ENCODE measurements at regions not wholly inside any gene's neighbourhood (a gene's known extent, or its start where the extent isn't known, plus 50 kb on each side); places are given as distances from the start of the nearest gene placed in this dataset.

DNA sequence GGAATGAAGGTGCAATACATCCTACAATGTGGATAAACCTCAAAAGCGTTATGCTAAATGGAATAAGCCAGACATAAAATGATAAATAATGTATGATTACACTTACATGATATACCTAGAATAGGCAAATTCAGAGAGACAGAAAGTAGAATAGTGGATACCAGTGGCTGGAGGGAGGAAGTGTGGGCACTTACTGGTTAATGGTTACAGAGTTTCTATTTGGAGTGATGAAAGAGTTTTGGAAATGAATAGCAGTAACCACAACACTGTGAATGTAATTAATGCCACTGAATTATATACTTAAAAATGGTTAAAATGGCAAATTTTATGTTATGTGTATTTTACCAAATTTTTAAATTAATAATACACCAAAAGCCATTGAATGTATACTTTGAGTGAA is 71.4 kb upstream of the CST7 start:
- no peak for DNase-seq

DNA sequence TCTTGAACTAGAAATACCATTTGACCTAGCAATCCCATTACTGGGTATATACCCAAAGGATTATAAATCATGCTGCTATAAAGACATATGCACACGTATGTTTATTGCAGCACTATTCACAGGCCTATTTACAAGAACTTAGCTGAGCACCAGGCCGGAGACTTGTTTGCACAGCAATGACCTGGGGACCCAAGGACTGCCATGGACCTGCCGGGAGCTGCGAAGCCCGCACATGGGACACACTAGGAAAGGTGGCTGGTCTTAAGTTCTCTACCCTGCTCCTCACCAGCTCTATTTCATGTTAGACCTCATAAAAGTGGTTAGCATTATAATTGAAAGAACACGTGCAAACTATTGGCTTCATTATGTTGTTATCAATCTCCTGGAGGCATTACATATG is 70.4 kb upstream of the CST7 start:
- DNase-seq = no peak

DNA sequence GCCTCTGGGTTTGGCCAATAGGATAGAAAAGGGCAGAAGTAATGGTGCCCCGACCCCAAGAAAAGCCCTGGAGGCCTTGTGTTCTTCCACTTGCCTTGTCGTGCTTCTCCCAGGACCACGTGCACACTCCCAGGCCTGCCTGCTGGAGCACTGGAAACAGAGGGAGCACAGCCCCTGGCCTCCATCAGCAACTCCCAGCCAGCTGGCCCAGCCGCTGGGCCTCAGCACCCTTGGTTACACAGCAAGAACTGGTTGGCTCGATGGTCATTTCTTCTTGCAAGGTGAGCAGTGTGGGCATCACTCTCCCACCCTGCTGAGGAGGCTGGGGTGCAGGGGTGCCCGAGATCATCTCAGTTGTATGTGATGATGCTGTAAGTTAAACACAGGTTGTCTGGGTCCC is 69.2 kb upstream of the CST7 start:
- no peak for DNase-seq

DNA sequence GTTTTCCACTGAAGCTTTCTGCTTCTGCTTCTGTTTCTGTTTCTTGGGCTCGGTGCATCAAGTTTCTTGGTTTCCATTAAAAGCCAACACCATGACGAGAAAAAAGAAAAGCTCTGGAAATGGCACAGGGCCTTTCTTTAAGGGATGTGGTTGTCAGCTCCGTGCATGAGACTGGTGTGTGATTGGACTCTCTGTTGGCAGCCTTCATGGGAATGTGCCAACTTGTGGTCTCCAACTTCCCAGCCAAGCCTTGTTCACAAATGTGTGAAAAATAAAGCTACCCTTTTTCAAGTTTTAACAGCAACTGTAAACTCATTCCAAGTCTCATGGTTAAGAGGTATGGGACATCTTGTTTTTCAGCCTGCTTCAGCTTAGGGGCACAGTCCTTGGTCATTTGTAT is 68.7 kb upstream of the CST7 start:
- no peak for DNase-seq

DNA sequence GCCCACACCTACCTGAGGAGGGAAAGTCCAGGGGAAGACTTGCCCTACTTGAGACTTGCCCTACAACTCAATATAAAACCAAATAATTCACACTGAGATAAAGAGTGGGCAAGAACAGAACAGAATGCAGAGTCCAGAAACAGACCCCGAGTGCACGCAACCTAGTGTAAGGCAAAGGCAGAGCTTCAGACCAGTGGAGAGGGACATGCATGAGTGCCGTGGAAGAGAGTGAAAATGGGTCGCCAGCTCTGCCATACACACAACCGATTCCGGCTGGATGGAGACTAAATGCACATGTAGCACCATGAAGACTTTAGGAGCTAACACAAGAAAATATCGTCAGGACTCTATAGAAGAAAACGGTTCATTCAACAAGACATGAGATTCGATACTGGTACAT is 58.8 kb upstream of the CST7 start:
- no peak for DNase-seq

DNA sequence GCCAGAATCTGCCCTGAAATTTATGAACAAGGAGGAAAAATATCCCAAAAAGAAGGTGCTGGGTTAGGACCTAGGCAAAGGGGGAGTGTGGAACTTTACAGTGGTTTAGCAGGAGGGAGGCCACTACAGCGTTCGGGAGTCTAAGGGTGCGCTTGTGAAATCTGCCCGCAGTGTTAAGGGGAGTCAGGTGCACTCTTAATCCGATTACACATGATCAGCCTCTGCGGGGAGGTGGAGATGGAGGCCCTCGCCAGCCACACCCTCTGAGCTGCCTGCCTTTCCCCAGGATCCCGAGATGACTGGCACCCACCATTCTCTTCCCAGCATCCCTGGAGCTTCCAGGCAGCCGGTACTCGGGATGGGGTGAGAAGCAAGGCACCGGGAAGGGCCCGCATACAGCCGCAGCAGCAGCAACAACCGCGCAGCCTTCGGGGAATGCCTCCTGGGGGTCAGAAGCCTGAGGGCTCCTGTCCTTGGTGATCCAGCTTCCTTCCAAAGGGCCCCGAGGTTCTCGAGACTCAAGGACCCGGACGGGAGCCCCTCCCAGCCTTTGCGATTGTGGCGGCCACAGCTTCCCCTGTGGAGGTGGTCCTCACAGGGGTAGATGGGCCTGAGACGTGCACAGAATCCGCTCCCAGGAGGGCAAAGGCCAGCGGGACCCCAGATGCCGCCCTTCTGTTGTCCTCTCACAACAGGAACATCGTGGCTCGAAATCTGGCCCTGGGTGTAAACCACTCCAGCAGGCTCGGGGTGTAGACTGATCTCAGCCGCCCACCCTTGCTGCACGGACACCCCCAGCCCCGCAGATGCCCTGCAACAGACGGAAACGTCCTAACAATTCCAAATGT is 57.3 kb upstream of the CST7 start:
- no peak for DNase-seq

DNA sequence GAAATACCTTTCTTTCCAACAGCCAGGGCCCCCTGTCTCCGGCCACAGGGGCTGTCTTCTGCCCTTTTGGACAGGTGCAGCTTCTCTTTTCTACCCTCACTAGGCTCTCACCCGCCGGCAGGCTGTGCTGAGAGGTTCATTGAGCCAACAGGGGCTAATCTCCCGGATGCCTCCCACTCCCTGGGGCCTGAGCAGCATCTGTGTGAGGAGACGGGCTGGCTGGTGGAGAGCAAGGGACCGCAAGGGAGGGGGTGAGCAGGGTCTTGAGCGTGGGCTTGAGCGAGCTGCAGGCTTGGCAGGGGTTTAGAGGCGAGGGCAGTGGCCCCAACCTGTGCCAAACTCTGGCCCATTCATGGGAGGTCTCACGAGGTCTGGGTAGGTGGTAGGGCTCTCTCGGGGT is 56.5 kb upstream of the CST7 start:
- DNase-seq = no peak

DNA sequence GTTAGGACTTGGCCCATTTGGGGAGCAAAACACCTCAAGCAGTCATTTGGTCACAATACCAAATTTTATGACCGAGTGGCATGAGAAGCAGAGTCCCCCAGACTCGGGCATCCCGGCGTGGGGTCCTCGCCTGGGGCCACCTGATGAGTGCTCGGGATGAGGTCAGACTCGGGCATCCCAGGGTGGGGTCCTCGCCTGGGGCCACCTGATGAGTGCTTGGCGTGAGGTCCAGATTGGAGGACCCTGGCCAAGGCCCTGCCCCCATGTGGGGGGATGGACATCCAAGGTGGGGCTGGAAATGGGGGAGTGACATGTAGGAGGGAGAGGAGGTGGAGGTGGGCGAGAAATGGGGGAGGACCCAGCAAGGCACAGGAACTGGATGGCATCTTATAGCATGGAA is 56.1 kb upstream of the CST7 start:
- no peak for DNase-seq

DNA sequence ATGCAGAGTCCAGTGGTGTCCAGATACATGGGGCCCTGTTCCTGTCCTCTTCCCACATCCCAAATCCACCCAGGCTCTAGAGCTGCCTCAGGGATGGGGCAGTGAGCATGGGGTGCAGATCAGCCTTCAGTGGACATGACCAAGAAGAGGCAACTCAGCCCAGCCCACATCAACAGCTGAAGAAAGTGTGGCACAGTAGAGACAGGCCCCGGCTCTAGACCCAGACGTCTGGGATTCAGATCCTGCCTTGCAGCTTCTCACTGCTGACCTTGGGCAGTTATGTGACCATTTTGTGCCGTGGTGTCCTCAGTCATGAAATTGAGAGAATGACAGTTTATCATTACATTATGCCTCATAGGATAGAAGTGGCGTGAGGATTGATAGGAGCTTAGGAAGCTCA is 54.6 kb upstream of the CST7 start:
- DNase-seq = no peak

DNA sequence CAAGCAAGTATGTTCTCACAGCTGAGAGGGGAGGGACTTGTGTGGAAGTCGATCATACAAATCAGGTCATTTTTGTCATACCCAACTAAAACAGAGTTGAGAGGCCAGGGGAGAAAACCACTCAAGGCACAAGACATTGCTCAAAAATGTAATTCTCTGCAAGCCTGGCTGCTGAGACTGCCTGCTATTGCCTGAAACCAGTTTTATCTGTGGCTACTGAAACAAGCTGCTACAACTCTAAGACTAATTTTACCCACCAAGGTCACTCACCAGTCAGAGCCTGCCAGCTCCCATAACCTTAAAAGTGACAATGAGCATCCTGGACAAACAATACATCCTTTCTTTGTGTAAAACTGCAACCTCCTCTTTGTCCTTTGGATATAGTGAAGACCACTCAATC is 54.1 kb upstream of the CST7 start:
- no peak for DNase-seq

DNA sequence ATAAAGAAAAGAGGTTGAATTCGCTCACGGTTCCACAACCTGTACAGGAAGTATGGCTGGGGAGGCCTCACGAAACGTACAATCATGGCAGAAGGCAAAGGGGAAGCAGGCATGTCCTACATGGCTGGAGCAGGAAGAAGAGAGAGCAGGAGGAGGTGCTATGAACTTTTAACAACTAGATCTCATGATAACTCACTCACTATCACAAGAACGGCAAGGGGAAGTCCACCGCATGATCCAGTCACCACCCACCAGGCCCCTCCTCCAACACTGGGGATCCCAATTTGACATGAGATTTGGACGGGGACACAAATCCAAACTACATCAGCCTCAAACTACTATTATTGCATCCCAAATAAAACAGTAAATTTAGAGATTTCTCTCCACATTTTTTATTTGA is 53.6 kb upstream of the CST7 start:
- no peak for DNase-seq

DNA sequence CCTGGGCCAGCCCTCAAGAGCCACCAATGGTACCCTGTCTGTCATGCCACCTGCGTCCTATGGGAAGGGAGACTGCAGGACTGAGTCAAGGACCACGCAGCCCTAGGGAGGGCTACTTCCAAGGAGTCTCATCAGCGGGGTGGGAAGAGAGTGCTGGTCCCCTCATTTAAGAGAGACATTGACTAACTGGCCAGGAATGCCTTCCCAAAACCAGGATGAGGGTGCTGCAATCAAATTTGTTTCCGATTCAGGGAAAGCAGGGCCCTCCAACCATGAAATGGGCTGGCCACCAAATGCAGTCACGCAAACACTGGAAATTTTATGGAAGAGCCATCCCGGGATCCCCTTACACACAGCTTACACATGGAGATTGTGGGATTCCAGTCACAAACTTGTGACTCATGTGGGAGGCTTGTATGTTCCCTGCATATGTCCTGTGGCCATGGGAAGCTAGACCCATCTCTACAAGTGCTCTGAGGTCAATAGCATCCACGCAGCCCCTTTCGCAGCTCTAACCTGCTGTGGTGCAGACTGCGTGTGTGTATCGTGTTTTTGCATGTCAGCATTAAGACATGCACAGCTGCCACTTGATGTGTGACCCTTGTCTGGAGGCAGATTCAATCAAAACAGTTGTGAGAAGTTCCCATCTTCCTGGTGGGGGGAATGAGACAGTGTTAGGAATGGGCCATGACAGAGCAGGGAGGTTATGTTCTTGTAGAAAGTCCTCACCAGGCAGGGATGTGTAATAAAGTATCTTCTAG is 53.0 kb upstream of the CST7 start:
- DNase-seq = no peak

DNA sequence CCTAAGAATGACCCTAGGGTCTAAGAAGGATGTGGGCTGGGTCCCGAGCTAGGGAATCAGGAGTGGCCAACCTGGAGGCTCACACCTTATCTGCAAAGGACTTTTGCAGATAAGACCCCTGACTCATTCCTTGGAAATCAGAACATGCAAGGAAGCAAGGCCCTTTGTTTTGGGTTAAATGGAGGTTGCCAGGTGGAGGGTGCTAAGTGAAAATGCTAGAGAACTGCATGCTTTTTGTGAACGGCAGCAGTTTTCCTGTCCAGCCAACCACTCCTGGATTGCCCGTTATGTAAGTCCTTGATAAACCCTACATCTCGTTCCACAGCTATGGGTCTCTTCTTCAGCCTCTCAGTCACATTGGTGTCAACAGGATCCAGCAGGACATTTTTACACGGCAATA is 52.1 kb upstream of the CST7 start:
- no peak for DNase-seq

DNA sequence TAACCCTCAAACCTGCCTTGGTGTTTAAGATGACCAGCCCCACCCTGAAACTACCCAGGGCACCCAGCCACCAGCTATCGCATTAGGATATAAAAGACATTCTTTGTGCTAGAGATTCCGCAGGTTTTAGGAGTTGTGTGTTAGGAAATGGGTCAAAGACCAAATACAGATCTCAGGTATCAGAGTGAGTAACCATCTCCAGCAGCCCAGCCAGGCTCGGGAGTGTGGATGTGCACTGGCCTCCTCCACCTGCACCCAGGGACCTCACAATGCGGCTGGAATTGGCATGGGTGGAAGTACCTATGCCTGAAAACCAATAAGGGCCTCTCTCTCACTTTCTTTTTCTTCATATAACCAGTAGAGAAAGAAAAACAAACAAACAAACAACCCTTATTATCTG is 51.1 kb upstream of the CST7 start:
- no peak for DNase-seq

DNA sequence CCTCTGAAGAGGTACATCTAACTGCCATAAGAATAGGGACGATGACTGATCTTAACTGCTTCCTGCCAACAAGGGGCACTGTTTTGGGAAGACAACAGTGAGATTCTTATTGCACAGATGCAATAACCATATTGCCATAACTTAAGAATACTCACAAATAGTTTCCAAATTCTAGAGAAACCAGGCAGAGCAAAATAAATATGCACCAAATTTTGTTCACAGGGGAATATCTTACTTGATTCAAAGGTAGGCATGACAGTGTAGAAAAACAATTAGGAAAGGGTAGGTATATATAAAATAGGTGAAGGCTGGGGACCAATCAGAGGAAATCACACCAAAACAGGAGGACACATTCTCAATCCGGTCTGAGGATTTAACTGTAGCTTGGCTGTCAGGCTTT is 49.9 kb upstream of the CST7 start:
- no peak for DNase-seq

Data from CD4-positive, alpha-beta T cell treated with Interleukin-1 beta for 1 hour (primary cell).